ENCODE measurements at regions not wholly inside any gene's neighbourhood (a gene's known extent, or its start where the extent isn't known, plus 50 kb on each side); places are given as distances from the start of the nearest gene placed in this dataset.

DNA sequence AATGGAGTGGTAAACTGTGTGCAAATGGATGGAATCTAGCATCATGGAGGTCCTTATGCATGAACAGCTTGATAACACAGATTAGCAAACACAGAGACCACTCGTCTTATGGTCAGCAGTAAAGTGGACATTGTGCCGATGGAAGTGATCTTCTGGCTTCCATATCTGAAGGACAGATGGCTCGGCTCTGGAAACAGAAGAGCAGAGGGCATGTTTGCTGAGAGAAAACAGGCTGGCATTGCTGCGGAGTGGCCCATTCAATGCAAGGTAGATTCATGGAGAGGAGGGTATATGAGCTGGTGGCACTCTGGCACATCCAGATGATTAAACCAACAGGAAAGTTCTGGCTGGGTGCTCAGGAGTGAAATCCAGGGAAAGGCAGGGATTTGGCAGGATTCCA lies 513.2 kb downstream of the DIRAS2 start:
- H3K9me3 ChIP-seq (ENCODE audit: control insufficient read depth, insufficient read depth, low read depth, low read length) = no peaks in the 10 kb centered on the region
- H3K4me1 ChIP-seq (ENCODE audit: control insufficient read depth, insufficient read depth, low read length) = no peaks in the 10 kb centered on the region
- H3K4me3 ChIP-seq (ENCODE audit: low read depth, low read length) = no peak overlapping the region
- TF ChIP-seq ZNF221 (tag by site-specific recombination; IDR thresholded peaks at IDR 0.05; ENCODE audit: borderline replicate concordance) (no peak), ZNF626 (tag by site-specific recombination; IDR thresholded peaks at IDR 0.05) (no peak), ZNF624 (tag by site-specific recombination; IDR thresholded peaks at IDR 0.05) (no peak), ZNF600 (tag by site-specific recombination; IDR thresholded peaks at IDR 0.05) (no peak), ZNF658 (tag by site-specific recombination; IDR thresholded peaks at IDR 0.05) (no peak)
- TF ChIP-seq, protein P1, sequence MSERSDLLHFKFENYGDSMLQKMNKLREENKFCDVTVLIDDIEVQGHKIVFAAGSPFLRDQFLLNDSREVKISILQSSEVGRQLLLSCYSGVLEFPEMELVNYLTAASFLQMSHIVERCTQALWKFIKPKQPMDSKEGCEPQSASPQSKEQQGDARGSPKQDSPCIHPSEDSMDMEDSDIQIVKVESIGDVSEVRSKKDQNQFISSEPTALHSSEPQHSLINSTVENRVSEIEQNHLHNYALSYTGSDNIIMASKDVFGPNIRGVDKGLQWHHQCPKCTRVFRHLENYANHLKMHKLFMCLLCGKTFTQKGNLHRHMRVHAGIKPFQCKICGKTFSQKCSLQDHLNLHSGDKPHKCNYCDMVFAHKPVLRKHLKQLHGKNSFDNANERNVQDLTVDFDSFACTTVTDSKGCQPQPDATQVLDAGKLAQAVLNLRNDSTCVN (tag by site-specific recombination; optimal IDR thresholded peaks at IDR 0.05) = no peak
- TF ChIP-seq, protein P2, sequence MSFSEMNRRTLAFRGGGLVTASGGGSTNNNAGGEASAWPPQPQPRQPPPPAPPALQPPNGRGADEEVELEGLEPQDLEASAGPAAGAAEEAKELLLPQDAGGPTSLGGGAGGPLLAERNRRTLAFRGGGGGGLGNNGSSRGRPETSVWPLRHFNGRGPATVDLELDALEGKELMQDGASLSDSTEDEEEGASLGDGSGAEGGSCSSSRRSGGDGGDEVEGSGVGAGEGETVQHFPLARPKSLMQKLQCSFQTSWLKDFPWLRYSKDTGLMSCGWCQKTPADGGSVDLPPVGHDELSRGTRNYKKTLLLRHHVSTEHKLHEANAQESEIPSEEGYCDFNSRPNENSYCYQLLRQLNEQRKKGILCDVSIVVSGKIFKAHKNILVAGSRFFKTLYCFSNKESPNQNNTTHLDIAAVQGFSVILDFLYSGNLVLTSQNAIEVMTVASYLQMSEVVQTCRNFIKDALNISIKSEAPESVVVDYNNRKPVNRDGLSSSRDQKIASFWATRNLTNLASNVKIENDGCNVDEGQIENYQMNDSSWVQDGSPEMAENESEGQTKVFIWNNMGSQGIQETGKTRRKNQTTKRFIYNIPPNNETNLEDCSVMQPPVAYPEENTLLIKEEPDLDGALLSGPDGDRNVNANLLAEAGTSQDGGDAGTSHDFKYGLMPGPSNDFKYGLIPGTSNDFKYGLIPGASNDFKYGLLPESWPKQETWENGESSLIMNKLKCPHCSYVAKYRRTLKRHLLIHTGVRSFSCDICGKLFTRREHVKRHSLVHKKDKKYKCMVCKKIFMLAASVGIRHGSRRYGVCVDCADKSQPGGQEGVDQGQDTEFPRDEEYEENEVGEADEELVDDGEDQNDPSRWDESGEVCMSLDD (tag by site-specific recombination; IDR thresholded peaks at IDR 0.05) = no peak
- CTCF ChIA-PET = no interaction called here
- no peak overlapping the region for H3K27ac ChIP-seq (ENCODE audit: extremely low read depth, low read depth, low read length)
- H3K36me3 ChIP-seq (ENCODE audit: control insufficient read depth in 2 of 2, insufficient read depth in 1 of 2, low read length in 2 of 2) = no peaks in the 10 kb centered on the region
- POLR2A ChIA-PET = no interaction called here

- no peaks in the 10 kb centered on the region for H3K4me1 ChIP-seq (ENCODE audit: control insufficient read depth, insufficient read depth, low read length)
- H3K27ac ChIP-seq (ENCODE audit: extremely low read depth, low read depth, low read length) = no peak overlapping the region
- CTCF ChIA-PET = interaction anchor here (0.9 to 2.9 kb wide), 4 partner anchors 11 to 555 kb away, joined by 3 to 9 read pairs (median 6); no protein-coding TSS in a partner anchor
- H3K36me3 ChIP-seq (ENCODE audit: control insufficient read depth in 2 of 2, insufficient read depth in 1 of 2, low read length in 2 of 2) = no peaks in the 10 kb centered on the region
- no peaks in the 10 kb centered on the region for H3K9me3 ChIP-seq (ENCODE audit: control insufficient read depth, insufficient read depth, low read depth, low read length)
- POLR2A ChIA-PET = no interaction called here
- TF ChIP-seq ZNF354C (tag by site-specific recombination; IDR thresholded peaks at IDR 0.05; ENCODE audit: borderline replicate concordance, low read depth) (no peak), ZNF302 (tag by site-specific recombination; IDR thresholded peaks at IDR 0.05; ENCODE audit: low read depth) (no peak), GFI1B (tag by site-specific recombination; IDR thresholded peaks at IDR 0.05) (no peak), GLI2 (tag by site-specific recombination; IDR thresholded peaks at IDR 0.05; ENCODE audit: borderline replicate concordance, low read depth) (no peak), ZNF350 (tag by site-specific recombination; IDR thresholded peaks at IDR 0.05) (no peak), AEBP2 (tag by site-specific recombination; IDR thresholded peaks at IDR 0.05; ENCODE audit: borderline replicate concordance) (no peak), ZNF629 (tag by site-specific recombination; IDR thresholded peaks at IDR 0.05) (no peak), ZBTB7A (tag by site-specific recombination; IDR thresholded peaks at IDR 0.05; ENCODE audit: low read depth) (no peak), ZNF23 (tag by site-specific recombination; IDR thresholded peaks at IDR 0.05; ENCODE audit: borderline replicate concordance) (no peak), ZNF48 (tag by site-specific recombination; IDR thresholded peaks at IDR 0.05) (no peak), PRDM4 (tag by site-specific recombination; IDR thresholded peaks at IDR 0.05) (no peak), ZNF311 (tag by site-specific recombination; IDR thresholded peaks at IDR 0.05; ENCODE audit: borderline replicate concordance) (no peak), ZNF416 (tag by site-specific recombination; IDR thresholded peaks at IDR 0.05) (no peak), ZNF24 (tag by site-specific recombination; IDR thresholded peaks at IDR 0.05) (no peak), ZNF580 (tag by site-specific recombination; IDR thresholded peaks at IDR 0.05) (no peak), TCF7L2 (IDR thresholded peaks at IDR 0.05; ENCODE audit: borderline replicate concordance, low read depth, low read length) (no peak)
- H3K4me3 ChIP-seq (ENCODE audit: low read depth, low read length) = no peak overlapping the region
Observed at GRCh38 chr9:90131568-90131967, 511.1 kb downstream of the DIRAS2 start.
